Tibial nerve (tissue), 4 donors: ENCODE measurements at regions not wholly inside any gene's neighbourhood (a gene's known extent, or its start where the extent isn't known, plus 50 kb on each side); places are given as distances from the start of the nearest gene placed in this dataset.

Experiments
- EP300 ChIP-seq, 2 donors: sonication (generic); formaldehyde crosslinking; IDR thresholded peaks; one replicate each; pipeline ENCODE4 v1.6.1; 2017; ENCODE audit warnings: antibody characterized with exemption in 2 of 2, mild to moderate bottlenecking in 1 of 2
- POLR2A ChIP-seq, 2 donors: fragments of 450-650 bp; IDR thresholded peaks; one replicate each; pipeline ENCODE4 v1.6.1; 2017; ENCODE audit warnings: antibody characterized with exemption in 2 of 2, mild to moderate bottlenecking in 2 of 2, moderate library complexity in 2 of 2
- TF ChIP-seq, protein P1 (sequence below), 5 experiments: fragments of 200-600 bp in 3 of 5; fragments of 450-650 bp in 2 of 5; sonication (generic) in 3 of 5; IDR thresholded peaks; one replicate each; pipeline ENCODE4 v1.5.1; 2016 to 2019; ENCODE audit warnings: antibody characterized with exemption in 5 of 5, mild to moderate bottlenecking in 3 of 5, moderate library complexity in 2 of 5

- TF ChIP-seq, protein P1, sequence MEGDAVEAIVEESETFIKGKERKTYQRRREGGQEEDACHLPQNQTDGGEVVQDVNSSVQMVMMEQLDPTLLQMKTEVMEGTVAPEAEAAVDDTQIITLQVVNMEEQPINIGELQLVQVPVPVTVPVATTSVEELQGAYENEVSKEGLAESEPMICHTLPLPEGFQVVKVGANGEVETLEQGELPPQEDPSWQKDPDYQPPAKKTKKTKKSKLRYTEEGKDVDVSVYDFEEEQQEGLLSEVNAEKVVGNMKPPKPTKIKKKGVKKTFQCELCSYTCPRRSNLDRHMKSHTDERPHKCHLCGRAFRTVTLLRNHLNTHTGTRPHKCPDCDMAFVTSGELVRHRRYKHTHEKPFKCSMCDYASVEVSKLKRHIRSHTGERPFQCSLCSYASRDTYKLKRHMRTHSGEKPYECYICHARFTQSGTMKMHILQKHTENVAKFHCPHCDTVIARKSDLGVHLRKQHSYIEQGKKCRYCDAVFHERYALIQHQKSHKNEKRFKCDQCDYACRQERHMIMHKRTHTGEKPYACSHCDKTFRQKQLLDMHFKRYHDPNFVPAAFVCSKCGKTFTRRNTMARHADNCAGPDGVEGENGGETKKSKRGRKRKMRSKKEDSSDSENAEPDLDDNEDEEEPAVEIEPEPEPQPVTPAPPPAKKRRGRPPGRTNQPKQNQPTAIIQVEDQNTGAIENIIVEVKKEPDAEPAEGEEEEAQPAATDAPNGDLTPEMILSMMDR (IDR thresholded peaks at IDR 0.05), result no peak
- TF ChIP-seq POLR2A (IDR thresholded peaks at IDR 0.05) (no peak), EP300 (IDR thresholded peaks at IDR 0.05) (no peak)
Measured at GRCh38 chr7:10560497-10560896, 413.2 kb upstream of the PHF14 start.
